Breast epithelium (tissue), 4 donors: ENCODE measurements at regions not wholly inside any gene's neighbourhood (a gene's known extent, or its start where the extent isn't known, plus 50 kb on each side); places are given as distances from the start of the nearest gene placed in this dataset.

Source experiments
- DNase-seq, 2 donors: peaks; one replicate each; pipeline ENCODE4 v3.0.0-alpha.2; 2019; ENCODE audit warnings: low spot score in 2 of 2
- H3K27ac ChIP-seq, 2 donors: fragments of 200-600 bp; sonication (generic) in 1 of 2; one replicate each; pipeline ENCODE4 v1.5.1; 2016 to 2019; ENCODE audit warnings: mild to moderate bottlenecking in 1 of 2
- H3K27me3 ChIP-seq, 2 donors: fragments of 200-600 bp; sonication (generic) in 1 of 2; one replicate each; pipeline versions ENCODE4 v1.5.1 to v1.6.0; 2017 to 2019; ENCODE audit warnings: control low read depth in 1 of 2, mild to moderate bottlenecking in 1 of 2
- H3K36me3 ChIP-seq: fragments of 200-600 bp; one replicate; pipeline ENCODE4 v1.5.1; 2019
- H3K4me1 ChIP-seq, 2 donors: fragments of 200-600 bp; sonication (generic); one replicate each; pipeline ENCODE4 v1.5.1; 2016 to 2019; ENCODE audit warnings: control low read depth in 1 of 2
- H3K4me3 ChIP-seq, 3 donors: fragments of 200-600 bp; sonication (generic); 1 replicate in 2 of 3; 2 replicates in 1 of 3; pipeline ENCODE4 v1.5.1; 2016 to 2019; ENCODE audit warnings: mild to moderate bottlenecking in 3 of 3, moderate library complexity in 2 of 3
- H3K9me3 ChIP-seq, 2 donors: fragments of 200-600 bp; sonication (generic) in 1 of 2; one replicate each; pipeline ENCODE4 v1.5.1; 2016 to 2019; ENCODE audit warnings: control low read depth in 1 of 2
- POLR2A ChIP-seq: fragments of 450-650 bp; IDR thresholded peaks from one replicate; pipeline ENCODE4 v1.6.1; 2016; ENCODE audit warnings: antibody characterized with exemption, mild to moderate bottlenecking, moderate library complexity
- POLR2AphosphoS5 ChIP-seq, 3 donors: sonication (generic); formaldehyde crosslinking; IDR thresholded peaks; one replicate each; pipeline ENCODE4 v1.6.1; 2017; ENCODE audit warnings: antibody characterized with exemption in 3 of 3
- intact Hi-C: fragments of 100-400 bp; cut with DNase I; formaldehyde crosslinking; loops from one replicate; pipeline ENCODE4 v1.15.1; 2023; ENCODE audit warnings: low total_unique reads
- TF ChIP-seq, protein P1 (sequence below), 3 donors: fragments of 450-650 bp; IDR thresholded peaks; one replicate each; pipeline ENCODE4 v1.5.1; 2016 to 2017; ENCODE audit warnings: antibody characterized with exemption in 3 of 3, mild to moderate bottlenecking in 3 of 3, moderate library complexity in 3 of 3

DNA sequence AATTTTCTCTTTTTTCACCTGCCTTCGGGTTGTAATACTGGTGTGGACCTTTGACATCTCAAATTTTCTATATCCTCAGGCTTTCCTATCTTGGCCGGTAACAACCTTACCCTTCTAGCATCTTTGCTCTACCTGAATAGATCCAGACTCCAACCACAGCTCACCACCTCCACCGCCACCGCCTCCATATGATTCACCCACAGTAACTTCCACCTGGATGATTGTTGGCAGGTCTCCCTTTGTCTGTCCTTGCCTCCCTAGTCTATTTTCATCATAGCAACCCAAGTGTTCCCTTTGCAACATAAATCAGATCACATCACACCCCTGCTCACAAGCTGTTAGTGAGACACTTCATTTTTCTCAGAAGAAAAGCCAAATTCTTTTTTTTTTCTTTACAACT is 525.8 kb upstream of the POU3F2 start:
- peaks cover 0 to under 1% of the 10 kb centered on the region in 2 donors for H3K9me3 ChIP-seq
- H3K27me3 ChIP-seq = no peaks in the 10 kb centered on the region
- DNase-seq = no peak
- no peaks in the 10 kb centered on the region for H3K36me3 ChIP-seq
- intact Hi-C loops = no loop called here
- TF ChIP-seq, protein P1, sequence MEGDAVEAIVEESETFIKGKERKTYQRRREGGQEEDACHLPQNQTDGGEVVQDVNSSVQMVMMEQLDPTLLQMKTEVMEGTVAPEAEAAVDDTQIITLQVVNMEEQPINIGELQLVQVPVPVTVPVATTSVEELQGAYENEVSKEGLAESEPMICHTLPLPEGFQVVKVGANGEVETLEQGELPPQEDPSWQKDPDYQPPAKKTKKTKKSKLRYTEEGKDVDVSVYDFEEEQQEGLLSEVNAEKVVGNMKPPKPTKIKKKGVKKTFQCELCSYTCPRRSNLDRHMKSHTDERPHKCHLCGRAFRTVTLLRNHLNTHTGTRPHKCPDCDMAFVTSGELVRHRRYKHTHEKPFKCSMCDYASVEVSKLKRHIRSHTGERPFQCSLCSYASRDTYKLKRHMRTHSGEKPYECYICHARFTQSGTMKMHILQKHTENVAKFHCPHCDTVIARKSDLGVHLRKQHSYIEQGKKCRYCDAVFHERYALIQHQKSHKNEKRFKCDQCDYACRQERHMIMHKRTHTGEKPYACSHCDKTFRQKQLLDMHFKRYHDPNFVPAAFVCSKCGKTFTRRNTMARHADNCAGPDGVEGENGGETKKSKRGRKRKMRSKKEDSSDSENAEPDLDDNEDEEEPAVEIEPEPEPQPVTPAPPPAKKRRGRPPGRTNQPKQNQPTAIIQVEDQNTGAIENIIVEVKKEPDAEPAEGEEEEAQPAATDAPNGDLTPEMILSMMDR (IDR thresholded peaks at IDR 0.05) = no peak
- TF ChIP-seq POLR2A = no peak
- no peak for TF ChIP-seq POLR2AphosphoS5 (IDR thresholded peaks at IDR 0.05)
- no peak overlapping the region for H3K27ac ChIP-seq
- H3K4me1 ChIP-seq = no peaks in the 10 kb centered on the region
- no peak overlapping the region for H3K4me3 ChIP-seq

DNA sequence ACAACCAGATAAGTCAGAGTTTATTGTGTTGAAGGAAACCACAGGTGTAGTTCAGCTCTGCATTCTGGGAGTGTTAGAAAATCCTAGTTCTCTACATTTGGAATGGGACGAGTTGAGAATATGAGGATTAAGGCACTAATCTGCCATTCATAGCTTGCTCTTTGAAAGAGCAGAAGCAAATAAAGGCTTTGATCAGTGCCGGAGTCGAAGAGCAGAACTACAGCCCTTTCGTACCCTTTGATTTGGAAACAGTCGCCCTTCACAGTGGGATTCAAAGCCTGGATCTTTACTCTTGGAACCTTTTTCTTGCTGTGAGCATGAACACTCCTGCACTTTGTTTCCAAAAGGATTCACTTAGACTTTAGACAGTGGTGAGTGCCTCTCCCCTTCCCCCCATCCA is 523.9 kb upstream of the POU3F2 start:
- intact Hi-C loops = no loop called here
- H3K4me1 ChIP-seq = no peaks in the 10 kb centered on the region
- TF ChIP-seq POLR2AphosphoS5 (IDR thresholded peaks at IDR 0.05) (no peak), POLR2A (no peak)
- TF ChIP-seq, protein P1 (IDR thresholded peaks at IDR 0.05) = no peak
- no peaks in the 10 kb centered on the region for H3K9me3 ChIP-seq
- no peak overlapping the region for H3K27ac ChIP-seq
- no peak overlapping the region for H3K4me3 ChIP-seq
- no peaks in the 10 kb centered on the region for H3K36me3 ChIP-seq
- DNase-seq = no peak
- H3K27me3 ChIP-seq = no peaks in the 10 kb centered on the region

DNA sequence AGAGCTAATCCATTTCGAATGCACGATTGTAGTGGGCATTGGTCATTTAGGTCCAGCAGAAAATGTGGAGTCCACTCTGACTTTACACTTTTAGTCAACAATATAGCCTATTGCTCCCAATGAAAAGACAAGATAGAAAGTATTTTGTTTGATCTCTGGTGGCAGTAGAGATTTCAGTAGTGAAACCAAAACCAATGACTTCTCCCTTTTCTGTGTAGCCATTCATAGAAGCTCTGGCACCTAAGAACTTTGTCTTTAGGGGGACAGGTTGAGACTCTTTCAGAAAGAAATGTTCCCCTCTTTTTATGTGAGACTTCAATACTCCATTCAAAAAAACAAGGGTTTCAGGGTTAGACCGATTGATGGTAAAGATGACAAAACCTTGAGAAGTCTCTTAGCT is 510.8 kb upstream of the POU3F2 start:
- intact Hi-C loops = no loop called here
- H3K4me3 ChIP-seq = no peak overlapping the region
- no peak for DNase-seq
- H3K4me1 ChIP-seq = no peaks in the 10 kb centered on the region
- H3K27me3 ChIP-seq = no peaks in the 10 kb centered on the region
- no peak overlapping the region for H3K27ac ChIP-seq
- H3K9me3 ChIP-seq = no peaks in the 10 kb centered on the region
- no peaks in the 10 kb centered on the region for H3K36me3 ChIP-seq
- no peak for TF ChIP-seq POLR2AphosphoS5 (IDR thresholded peaks at IDR 0.05)
- TF ChIP-seq POLR2A = no peak
- TF ChIP-seq, protein P1 (IDR thresholded peaks at IDR 0.05) = no peak

DNA sequence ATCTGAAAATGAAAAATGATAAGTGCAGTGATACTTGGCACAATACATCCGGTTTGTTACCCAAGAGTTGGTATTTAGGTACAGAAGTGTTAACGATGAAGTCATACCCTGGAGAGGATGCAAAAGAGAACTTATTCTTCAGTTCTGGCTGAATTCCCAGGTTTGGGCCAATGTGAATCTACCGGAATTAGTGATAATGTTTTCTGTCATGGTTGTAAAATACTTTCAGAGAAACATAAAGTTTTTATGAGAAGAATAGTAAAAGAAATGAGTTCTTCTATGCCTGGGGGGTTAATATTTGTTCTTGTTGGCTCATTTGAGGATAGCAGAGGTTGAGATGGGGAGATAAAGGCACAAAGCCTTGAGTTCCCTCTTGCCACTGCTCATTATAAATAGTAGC is 509.9 kb upstream of the POU3F2 start:
- no peak for TF ChIP-seq POLR2AphosphoS5 (IDR thresholded peaks at IDR 0.05)
- TF ChIP-seq, protein P1 (IDR thresholded peaks at IDR 0.05) = no peak
- TF ChIP-seq POLR2A = no peak
- Histone ChIP-seq H3K27me3 (no peaks in the 10 kb centered on the region), H3K27ac (no peak overlapping the region), H3K9me3 (no peaks in the 10 kb centered on the region), H3K36me3 (no peaks in the 10 kb centered on the region), H3K4me3 (no peak overlapping the region), H3K4me1 (no peaks in the 10 kb centered on the region)
- intact Hi-C loops = no loop called here
- no peak for DNase-seq

DNA sequence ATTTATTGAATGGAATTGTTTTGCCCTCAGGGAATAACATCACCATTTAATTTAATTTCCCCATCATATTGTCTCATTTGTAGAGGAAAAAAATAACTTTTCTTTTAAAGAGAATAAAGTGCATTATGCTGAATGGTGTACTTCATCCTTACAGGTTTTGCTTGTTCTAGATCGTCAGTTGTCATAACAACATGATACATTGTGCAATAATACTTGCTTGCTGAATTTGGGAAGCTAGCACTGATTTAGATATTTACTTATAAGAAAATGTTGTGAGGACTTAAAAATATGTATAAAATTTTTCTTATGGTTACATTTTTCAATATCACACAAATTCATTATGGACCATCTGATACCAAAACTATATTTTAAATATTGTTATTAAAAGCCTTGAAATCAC is 509.0 kb upstream of the POU3F2 start:
- H3K4me1 ChIP-seq = no peaks in the 10 kb centered on the region
- intact Hi-C loops = no loop called here
- H3K27ac ChIP-seq = no peak overlapping the region
- DNase-seq = no peak
- TF ChIP-seq, protein P1 (IDR thresholded peaks at IDR 0.05) = no peak
- TF ChIP-seq POLR2A = no peak
- TF ChIP-seq POLR2AphosphoS5 (IDR thresholded peaks at IDR 0.05) = no peak
- no peaks in the 10 kb centered on the region for H3K27me3 ChIP-seq
- no peaks in the 10 kb centered on the region for H3K36me3 ChIP-seq
- H3K4me3 ChIP-seq = no peak overlapping the region
- no peaks in the 10 kb centered on the region for H3K9me3 ChIP-seq
